ENCODE measurements at regions not wholly inside any gene's neighbourhood (a gene's known extent, or its start where the extent isn't known, plus 50 kb on each side); places are given as distances from the start of the nearest gene placed in this dataset.
"Not testable (repeated sequence)": the region's sequence is repeated elsewhere in the genome, so short reads cannot be mapped to it uniquely, and the experiment has no call there.

- Histone ChIP-seq H3K36me3 (ENCODE audit: insufficient read depth, low read length) (no peaks in the 10 kb centered on the region), H3K27ac (no peak overlapping the region), H3K9ac (ENCODE audit: insufficient read length) (no peak overlapping the region), H3K9me3 (ENCODE audit: low read depth, low read length) (no peaks in the 10 kb centered on the region), H3K4me3 (no peak overlapping the region)
- no peak for TF ChIP-seq EZH2 (IDR thresholded peaks at IDR 0.05)
- TF ChIP-seq FOXP2 (optimal IDR thresholded peaks at IDR 0.05; ENCODE audit: control extremely low read depth, extremely low read length, insufficient read depth) = no peak
- no peak for TF ChIP-seq POLR2AphosphoS5 (IDR thresholded peaks at IDR 0.05; ENCODE audit: borderline replicate concordance, low read depth, low read length)
- no peak for DNase-seq (ENCODE audit: low read depth, low spot score)
Measured at GRCh38 chr2:187658952-187659525, 104.8 kb upstream of the TFPI start.

- not testable (repeated sequence) for H3K4me3 ChIP-seq; H3K27ac ChIP-seq; H3K9ac ChIP-seq (ENCODE audit: insufficient read length); DNase-seq (ENCODE audit: low read depth, low spot score); H3K9me3 ChIP-seq (ENCODE audit: low read depth, low read length); H3K36me3 ChIP-seq (ENCODE audit: insufficient read depth, low read length)
Measured at GRCh38 chr2:187676050-187676449, 121.8 kb upstream of the TFPI start.

GRCh38 chr2:187679454-187679853, 125.2 kb upstream of the TFPI start:
- no peak overlapping the region for H3K9ac ChIP-seq (ENCODE audit: insufficient read length)
- TF ChIP-seq FOXP2 (optimal IDR thresholded peaks at IDR 0.05; ENCODE audit: control extremely low read depth, extremely low read length, insufficient read depth) = no peak
- no peak for TF ChIP-seq EZH2 (IDR thresholded peaks at IDR 0.05)
- TF ChIP-seq POLR2AphosphoS5 (IDR thresholded peaks at IDR 0.05; ENCODE audit: borderline replicate concordance, low read depth, low read length) = no peak
- no peak for DNase-seq (ENCODE audit: low read depth, low spot score)

GRCh38 chr2:187684174-187684573, 129.9 kb upstream of the TFPI start:
- H3K4me3 ChIP-seq = no peak overlapping the region
- H3K9me3 ChIP-seq (ENCODE audit: low read depth, low read length) = no peaks in the 10 kb centered on the region
- no peaks in the 10 kb centered on the region for H3K36me3 ChIP-seq (ENCODE audit: insufficient read depth, low read length)
- TF ChIP-seq POLR2AphosphoS5 (IDR thresholded peaks at IDR 0.05; ENCODE audit: borderline replicate concordance, low read depth, low read length) = no peak
- TF ChIP-seq FOXP2 (optimal IDR thresholded peaks at IDR 0.05; ENCODE audit: control extremely low read depth, extremely low read length, insufficient read depth) = no peak
- H3K27ac ChIP-seq = no peak overlapping the region
- no peak for DNase-seq (ENCODE audit: low read depth, low spot score)
- no peak overlapping the region for H3K9ac ChIP-seq (ENCODE audit: insufficient read length)

More at GRCh38 chr2:187679454-187679853, 125.2 kb upstream of the TFPI start:
- Histone ChIP-seq H3K27ac (no peak overlapping the region), H3K4me3 (no peak overlapping the region), H3K36me3 (ENCODE audit: insufficient read depth, low read length) (no peaks in the 10 kb centered on the region), H3K9me3 (ENCODE audit: low read depth, low read length) (no peaks in the 10 kb centered on the region)

DNA sequence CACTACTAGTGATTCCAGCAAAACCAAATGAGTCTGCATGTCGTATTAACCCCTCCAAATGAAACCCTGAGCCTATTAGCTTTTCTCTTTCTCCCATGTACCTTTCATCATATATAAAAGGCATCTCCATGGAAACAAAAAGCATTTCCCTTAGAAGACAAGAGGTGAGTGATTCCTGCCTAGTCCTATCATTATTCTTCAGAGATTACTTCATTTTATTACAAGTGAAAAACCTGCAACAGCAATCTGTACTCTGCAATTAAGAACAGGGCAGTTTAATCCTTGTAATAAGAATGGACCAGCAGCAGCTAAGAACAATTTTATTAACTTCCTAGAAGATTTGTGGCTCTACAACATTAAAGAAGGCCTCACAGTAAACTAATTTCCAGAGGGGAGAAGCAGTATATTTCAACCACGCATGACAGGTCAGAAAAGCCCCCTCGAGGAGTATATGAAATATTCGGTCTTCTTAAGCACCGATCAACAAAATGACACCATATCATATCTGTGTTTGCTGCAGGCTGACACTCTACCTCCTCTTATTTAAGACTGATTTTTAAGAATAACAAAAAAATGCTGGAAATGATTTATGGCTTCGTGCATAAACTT, 132.3 kb upstream of the TFPI start:
- Histone ChIP-seq H3K4me3 (no peak overlapping the region), H3K9me3 (ENCODE audit: low read depth, low read length) (no peaks in the 10 kb centered on the region), H3K9ac (ENCODE audit: insufficient read length) (no peak overlapping the region), H3K27ac (no peak overlapping the region), H3K36me3 (ENCODE audit: insufficient read depth, low read length) (no peaks in the 10 kb centered on the region)
- no peak for DNase-seq (ENCODE audit: low read depth, low spot score)
- TF ChIP-seq FOXP2 (optimal IDR thresholded peaks at IDR 0.05; ENCODE audit: control extremely low read depth, extremely low read length, insufficient read depth) = no peak
- no peak for TF ChIP-seq EZH2 (IDR thresholded peaks at IDR 0.05)
- no peak for TF ChIP-seq POLR2AphosphoS5 (IDR thresholded peaks at IDR 0.05; ENCODE audit: borderline replicate concordance, low read depth, low read length)

- no peak overlapping the region for H3K9ac ChIP-seq (ENCODE audit: insufficient read length)
- no peak overlapping the region for H3K27ac ChIP-seq
- no peak overlapping the region for H3K4me3 ChIP-seq
- TF ChIP-seq POLR2AphosphoS5 (IDR thresholded peaks at IDR 0.05; ENCODE audit: borderline replicate concordance, low read depth, low read length) (no peak), FOXP2 (optimal IDR thresholded peaks at IDR 0.05; ENCODE audit: control extremely low read depth, extremely low read length, insufficient read depth) (no peak), EZH2 (IDR thresholded peaks at IDR 0.05) (no peak)
- no peaks in the 10 kb centered on the region for H3K36me3 ChIP-seq (ENCODE audit: insufficient read depth, low read length)
- H3K9me3 ChIP-seq (ENCODE audit: low read depth, low read length) = no peaks in the 10 kb centered on the region
- DNase-seq (ENCODE audit: low read depth, low spot score) = no peak
Measured at GRCh38 chr2:187687585-187687984, 133.3 kb upstream of the TFPI start.

DNA sequence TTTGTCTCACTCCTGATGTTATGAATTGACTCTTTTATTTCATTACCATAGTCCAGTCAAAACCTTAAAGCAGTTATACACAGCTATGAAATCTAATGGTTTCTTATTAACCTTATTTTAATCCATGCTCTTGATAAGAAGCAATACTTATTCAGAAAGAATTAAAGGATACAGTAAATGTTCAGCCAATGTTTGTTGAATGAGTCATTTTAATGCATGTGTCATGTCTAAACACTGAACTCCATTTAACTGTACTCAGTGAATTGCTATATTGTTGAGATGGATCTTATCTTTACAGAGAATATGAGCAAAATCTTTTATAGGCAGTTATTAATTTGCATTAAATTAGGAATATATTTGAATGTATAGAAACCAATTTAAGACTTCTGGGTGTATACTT, 135.1 kb upstream of the TFPI start:
- Histone ChIP-seq H3K4me3 (no peak overlapping the region), H3K9me3 (ENCODE audit: low read depth, low read length) (no peaks in the 10 kb centered on the region), H3K9ac (ENCODE audit: insufficient read length) (no peak overlapping the region), H3K27ac (no peak overlapping the region), H3K36me3 (ENCODE audit: insufficient read depth, low read length) (no peaks in the 10 kb centered on the region)
- TF ChIP-seq FOXP2 (optimal IDR thresholded peaks at IDR 0.05; ENCODE audit: control extremely low read depth, extremely low read length, insufficient read depth) = no peak
- no peak for TF ChIP-seq EZH2 (IDR thresholded peaks at IDR 0.05)
- no peak for TF ChIP-seq POLR2AphosphoS5 (IDR thresholded peaks at IDR 0.05; ENCODE audit: borderline replicate concordance, low read depth, low read length)
- no peak for DNase-seq (ENCODE audit: low read depth, low spot score)

- Histone ChIP-seq H3K27ac (no peak overlapping the region), H3K9ac (ENCODE audit: insufficient read length) (no peak overlapping the region), H3K4me3 (no peak overlapping the region), H3K9me3 (ENCODE audit: low read depth, low read length) (no peaks in the 10 kb centered on the region), H3K36me3 (ENCODE audit: insufficient read depth, low read length) (no peaks in the 10 kb centered on the region)
- no peak for DNase-seq (ENCODE audit: low read depth, low spot score)
- TF ChIP-seq POLR2AphosphoS5 (IDR thresholded peaks at IDR 0.05; ENCODE audit: borderline replicate concordance, low read depth, low read length) (no peak), EZH2 (IDR thresholded peaks at IDR 0.05) (no peak), FOXP2 (optimal IDR thresholded peaks at IDR 0.05; ENCODE audit: control extremely low read depth, extremely low read length, insufficient read depth) (no peak)
Measured at GRCh38 chr2:187693923-187694322, 139.7 kb upstream of the TFPI start.

- not testable (repeated sequence) for DNase-seq (ENCODE audit: low read depth, low spot score); H3K27ac ChIP-seq; H3K9me3 ChIP-seq (ENCODE audit: low read depth, low read length); H3K4me3 ChIP-seq; H3K9ac ChIP-seq (ENCODE audit: insufficient read length); H3K36me3 ChIP-seq (ENCODE audit: insufficient read depth, low read length)
Measured at GRCh38 chr2:187696644-187697043, 142.4 kb upstream of the TFPI start.
